Progenitor cell of endocrine pancreas (in vitro differentiated cells): ENCODE measurements at regions not wholly inside any gene's neighbourhood (a gene's known extent, or its start where the extent isn't known, plus 50 kb on each side); places are given as distances from the start of the nearest gene placed in this dataset.
A peak's percentile ranks its signal among the peaks of the same experiment; 100 is the strongest.
"Not testable (repeated sequence)": the region's sequence is repeated elsewhere in the genome, so short reads cannot be mapped to it uniquely, and the experiment has no call there.

Experiments used
- DNase-seq: peaks from one replicate; pipeline ENCODE4 v3.0.0; 2021; ENCODE audit warnings: low spot score; ENCODE audit not compliant: unreplicated experiment
- H3K27ac Mint-ChIP-seq: 2 replicates; pipeline ENCODE4 v1.8.0; 2021; ENCODE audit warnings: mild to moderate bottlenecking, moderate library complexity, mixed read lengths
- H3K27me3 Mint-ChIP-seq: 2 replicates; pipeline ENCODE4 v1.8.0; 2021; ENCODE audit warnings: mixed read lengths
- H3K36me3 Mint-ChIP-seq: 2 replicates; pipeline ENCODE4 v1.8.0; 2022; ENCODE audit warnings: mixed read lengths; ENCODE audit not compliant: insufficient read depth
- H3K4me1 Mint-ChIP-seq: 2 replicates; pipeline ENCODE4 v1.8.0; 2021; ENCODE audit warnings: low read depth, mixed read lengths
- H3K4me3 Mint-ChIP-seq: 2 replicates; pipeline ENCODE4 v1.8.0; 2021; ENCODE audit warnings: low read depth, mild to moderate bottlenecking, moderate library complexity, mixed read lengths
- H3K9me3 Mint-ChIP-seq: 2 replicates; pipeline ENCODE4 v1.8.0; 2021; ENCODE audit warnings: low read depth, mixed read lengths
- TF ChIP-seq, protein P1 (sequence below): fragments of 200-600 bp; sonication (generic); IDR thresholded peaks from one replicate; pipeline ENCODE4 v1.5.0; 2021; ENCODE audit warnings: antibody characterized with exemption, mild to moderate bottlenecking; ENCODE audit not compliant: unreplicated experiment

DNA sequence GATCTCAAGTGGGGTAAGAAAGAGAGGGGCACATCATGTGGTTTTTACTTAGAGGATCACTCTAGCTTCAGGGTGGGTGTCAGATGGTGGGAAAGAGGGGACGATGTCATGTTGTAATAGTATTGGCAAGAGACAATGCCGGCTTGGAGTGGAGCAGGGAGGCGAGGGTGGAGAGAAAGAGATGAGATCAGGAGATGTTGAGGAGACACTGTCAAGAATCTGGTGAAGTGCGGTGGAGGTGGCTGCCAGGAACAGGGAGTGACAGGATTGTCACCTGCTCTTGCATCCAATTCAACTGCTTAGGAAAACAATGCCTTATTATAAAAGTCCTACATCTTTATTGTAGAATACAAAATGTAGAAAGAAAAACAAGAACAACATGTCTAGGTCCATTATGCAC is 63.0 kb upstream of the MKI67 start:
- Mint-ChIP-seq H3K27me3 (peaks cover 29% of the 10 kb centered on the region), H3K9me3 (no peaks in the 10 kb centered on the region), H3K4me1 (no peaks in the 10 kb centered on the region), H3K36me3 (no peaks in the 10 kb centered on the region), H3K27ac (no peak overlapping the region), H3K4me3 (no peak overlapping the region)
- TF ChIP-seq, protein P1, sequence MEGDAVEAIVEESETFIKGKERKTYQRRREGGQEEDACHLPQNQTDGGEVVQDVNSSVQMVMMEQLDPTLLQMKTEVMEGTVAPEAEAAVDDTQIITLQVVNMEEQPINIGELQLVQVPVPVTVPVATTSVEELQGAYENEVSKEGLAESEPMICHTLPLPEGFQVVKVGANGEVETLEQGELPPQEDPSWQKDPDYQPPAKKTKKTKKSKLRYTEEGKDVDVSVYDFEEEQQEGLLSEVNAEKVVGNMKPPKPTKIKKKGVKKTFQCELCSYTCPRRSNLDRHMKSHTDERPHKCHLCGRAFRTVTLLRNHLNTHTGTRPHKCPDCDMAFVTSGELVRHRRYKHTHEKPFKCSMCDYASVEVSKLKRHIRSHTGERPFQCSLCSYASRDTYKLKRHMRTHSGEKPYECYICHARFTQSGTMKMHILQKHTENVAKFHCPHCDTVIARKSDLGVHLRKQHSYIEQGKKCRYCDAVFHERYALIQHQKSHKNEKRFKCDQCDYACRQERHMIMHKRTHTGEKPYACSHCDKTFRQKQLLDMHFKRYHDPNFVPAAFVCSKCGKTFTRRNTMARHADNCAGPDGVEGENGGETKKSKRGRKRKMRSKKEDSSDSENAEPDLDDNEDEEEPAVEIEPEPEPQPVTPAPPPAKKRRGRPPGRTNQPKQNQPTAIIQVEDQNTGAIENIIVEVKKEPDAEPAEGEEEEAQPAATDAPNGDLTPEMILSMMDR, result no peak
- DNase-seq, result no peak

DNA sequence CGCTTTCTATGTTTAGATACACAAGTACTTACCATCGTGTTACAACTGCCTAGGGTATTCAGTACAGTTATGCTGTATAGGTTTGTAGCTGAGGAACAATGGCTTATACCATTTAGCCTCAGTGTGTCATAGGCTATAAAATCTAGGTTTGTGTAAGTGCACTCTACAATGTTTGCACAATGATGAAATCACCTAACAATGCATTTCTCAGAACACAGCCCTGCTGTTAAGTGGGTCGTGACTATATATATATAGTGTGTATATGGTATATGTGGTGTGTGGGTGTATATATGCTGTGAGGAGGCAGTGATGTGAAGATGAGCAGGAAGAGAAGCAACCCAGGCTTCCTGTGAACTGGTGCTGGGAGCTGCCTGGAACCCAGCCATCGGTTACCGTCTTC is 65.6 kb upstream of the MKI67 start:
- Mint-ChIP-seq H3K27ac (no peak overlapping the region), H3K4me1 (no peaks in the 10 kb centered on the region), H3K9me3 (no peaks in the 10 kb centered on the region), H3K4me3 (no peak overlapping the region), H3K27me3 (peaks cover 22% of the 10 kb centered on the region), H3K36me3 (no peaks in the 10 kb centered on the region)
- DNase-seq, result no peak
- TF ChIP-seq, protein P1, result no peak

DNA sequence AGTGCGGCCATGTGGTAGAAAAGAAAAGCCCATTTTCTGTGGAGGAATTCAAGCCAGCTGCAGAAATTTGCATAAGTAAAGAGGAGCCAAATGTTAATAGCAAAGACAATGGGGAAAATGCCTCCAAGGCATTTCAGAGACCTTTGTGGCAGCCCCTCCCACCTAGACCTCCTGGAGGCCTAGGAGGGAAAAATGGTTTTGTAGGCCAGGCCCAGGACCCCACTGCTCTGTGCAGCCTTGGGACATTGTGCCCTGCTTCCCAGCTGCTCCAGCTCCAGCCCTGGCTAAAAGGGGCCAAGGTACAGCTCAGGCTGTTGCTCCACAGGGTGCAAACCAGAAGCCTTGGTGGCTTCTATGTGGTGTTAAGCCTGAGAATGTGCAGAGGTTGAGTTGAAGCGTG is 75.6 kb upstream of the MKI67 start:
- not testable (repeated sequence) for H3K27ac Mint-ChIP-seq, H3K4me3 Mint-ChIP-seq, H3K9me3 Mint-ChIP-seq, DNase-seq, H3K4me1 Mint-ChIP-seq, H3K36me3 Mint-ChIP-seq
- peaks cover 23% of the 10 kb centered on the region for H3K27me3 Mint-ChIP-seq

DNA sequence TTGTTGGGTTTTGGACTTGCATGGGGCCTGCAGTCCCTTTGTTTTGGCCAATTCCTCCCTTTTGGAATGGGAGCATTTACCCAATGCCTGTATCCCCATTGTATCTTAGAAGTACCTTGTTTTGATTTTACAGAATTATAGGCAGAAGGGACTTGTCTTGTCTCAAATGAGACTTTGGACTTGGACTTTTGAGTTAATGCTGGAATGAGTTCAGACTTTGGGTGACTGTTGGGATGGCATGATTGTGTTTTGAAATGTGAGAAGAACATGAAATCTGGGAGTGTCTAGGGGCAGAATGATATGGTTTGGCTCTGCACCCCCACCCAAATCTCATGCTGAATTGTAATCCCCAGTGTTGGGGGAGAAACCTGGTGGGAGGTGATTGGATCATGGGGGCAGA is 76.8 kb upstream of the MKI67 start:
- Mint-ChIP-seq H3K27ac (no peak overlapping the region), H3K9me3 (peaks cover 8% of the 10 kb centered on the region), H3K27me3 (peaks cover 27% of the 10 kb centered on the region), H3K4me1 (no peaks in the 10 kb centered on the region), H3K4me3 (no peak overlapping the region), H3K36me3 (no peaks in the 10 kb centered on the region)
- no peak for DNase-seq
- TF ChIP-seq, protein P1, result no peak

DNA sequence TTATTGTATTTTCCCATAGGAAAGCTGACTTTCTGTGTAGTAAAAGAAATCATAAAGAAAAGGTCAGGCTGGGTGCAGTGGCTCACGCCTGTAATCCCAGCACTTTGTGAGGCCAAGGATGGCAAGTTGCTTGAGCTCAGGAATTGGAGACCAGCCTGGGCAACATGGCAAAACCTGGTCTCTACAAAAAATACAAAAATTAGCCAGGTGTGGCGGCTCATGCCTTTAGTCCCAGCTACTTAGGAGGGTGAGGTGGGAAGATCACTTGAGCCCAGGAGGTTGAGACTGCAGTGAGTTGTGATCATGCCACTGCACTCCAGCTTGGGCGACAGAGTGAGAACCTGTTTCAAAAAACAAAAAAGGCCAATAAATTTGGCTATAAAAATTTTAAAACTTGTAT is 79.4 kb upstream of the MKI67 start:
- peaks cover 39% of the 10 kb centered on the region for H3K27me3 Mint-ChIP-seq
- not testable (repeated sequence) for H3K4me3 Mint-ChIP-seq, H3K27ac Mint-ChIP-seq, DNase-seq, H3K36me3 Mint-ChIP-seq, H3K9me3 Mint-ChIP-seq, H3K4me1 Mint-ChIP-seq

DNA sequence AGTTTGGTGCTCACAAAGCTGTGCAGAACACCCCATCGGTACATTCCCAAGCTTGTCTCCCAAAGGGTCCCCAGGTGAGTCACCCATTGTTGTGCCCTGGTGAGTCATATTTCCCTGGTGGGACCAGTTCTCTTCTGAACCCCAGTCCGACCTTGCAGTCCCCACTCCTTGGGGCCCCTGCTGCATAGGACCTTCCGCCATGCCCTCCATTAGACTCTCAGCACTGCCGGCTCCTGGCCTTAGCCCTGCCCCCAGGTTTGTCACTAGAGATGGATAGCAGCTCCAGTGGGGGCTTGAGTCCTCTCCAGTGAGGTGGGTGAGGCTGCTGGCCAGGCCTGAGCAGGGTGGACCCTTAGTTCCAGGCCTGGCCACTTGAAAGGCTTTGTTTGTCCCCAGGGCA is 80.5 kb upstream of the MKI67 start:
- Mint-ChIP-seq H3K27ac (no peak overlapping the region), H3K27me3 (peaks cover 39% of the 10 kb centered on the region), H3K4me3 (no peak overlapping the region), H3K9me3 (peaks cover 5% of the 10 kb centered on the region), H3K36me3 (no peaks in the 10 kb centered on the region), H3K4me1 (no peaks in the 10 kb centered on the region)
- TF ChIP-seq, protein P1, result no peak
- DNase-seq, result no peak

DNA sequence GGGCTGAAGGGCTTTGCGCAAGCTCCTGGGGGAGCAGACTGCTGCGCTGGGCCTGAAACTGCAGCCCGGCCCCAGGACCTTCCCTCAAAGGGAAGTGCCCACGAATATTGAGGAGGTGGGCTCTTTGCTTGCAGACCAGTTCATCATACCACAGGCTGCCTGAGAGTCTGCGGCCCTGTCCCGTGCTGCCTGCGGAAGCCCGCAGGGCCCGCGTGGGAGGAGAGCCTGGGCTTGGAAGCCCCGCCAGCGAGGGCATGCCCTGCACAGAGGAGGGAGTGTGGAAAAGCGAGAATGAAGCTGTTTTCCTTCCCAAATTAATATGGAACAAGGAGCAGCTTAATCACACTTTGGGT is 83.6 kb upstream of the MKI67 start:
- Mint-ChIP-seq H3K9me3 (no peaks in the 10 kb centered on the region), H3K27me3 (peaks cover 71% of the 10 kb centered on the region), H3K4me3 (peak overlapping the region; percentile 52), H3K27ac (no peak overlapping the region), H3K4me1 (peaks cover 6% of the 10 kb centered on the region), H3K36me3 (no peaks in the 10 kb centered on the region)
- TF ChIP-seq, protein P1, result no peak
- DNase-seq, result no peak
